Ovary (tissue), 7 donors: ENCODE measurements at regions not wholly inside any gene's neighbourhood (a gene's known extent, or its start where the extent isn't known, plus 50 kb on each side); places are given as distances from the start of the nearest gene placed in this dataset.

Experiments used
- DNase-seq, 5 donors: peaks; one replicate each; pipeline ENCODE4 v3.0.0-alpha.2; 2019 to 2020
- H3K27ac ChIP-seq, 2 donors: fragments of 200-600 bp; one replicate each; pipeline versions ENCODE4 v1.5.1 to v1.8.0; 2019 to 2022
- H3K27me3 ChIP-seq: fragments of 200-600 bp; one replicate; pipeline ENCODE4 v1.8.0; 2022
- H3K36me3 ChIP-seq: fragments of 200-600 bp; sonication (generic); one replicate; pipeline ENCODE4 v1.5.1; 2019
- H3K4me1 ChIP-seq: one replicate; pipeline ENCODE4 v1.8.1; 2013; ENCODE audit warnings: mild to moderate bottlenecking, moderate library complexity; ENCODE audit not compliant: insufficient read depth
- H3K4me3 ChIP-seq: fragments of 200-600 bp; sonication (generic); one replicate; pipeline ENCODE4 v1.5.1; 2017
- H3K9me3 ChIP-seq, 2 donors: fragments of 200-600 bp in 1 of 2; sonication (generic) in 1 of 2; one replicate each; pipeline versions ENCODE4 v1.5.1 to v1.8.1; 2013 to 2019; ENCODE audit warnings: mild to moderate bottlenecking in 1 of 2, moderate library complexity in 1 of 2
- CTCF ChIP-seq, 3 donors: fragments of 450-650 bp in 2 of 3; fragments of 200-600 bp in 1 of 3; IDR thresholded peaks; one replicate each; pipeline versions ENCODE4 v1.5.1 to v1.8.0; 2016 to 2022; ENCODE audit warnings: antibody characterized with exemption in 3 of 3, mild to moderate bottlenecking in 1 of 3
- EP300 ChIP-seq: sonication (generic); formaldehyde crosslinking; IDR thresholded peaks from one replicate; pipeline ENCODE4 v1.6.1; 2017; ENCODE audit warnings: antibody characterized with exemption
- POLR2A ChIP-seq: fragments of 450-650 bp; IDR thresholded peaks from one replicate; pipeline ENCODE4 v1.6.1; 2017; ENCODE audit warnings: antibody characterized with exemption, mild to moderate bottlenecking, moderate library complexity
- WGBS, 3 donors: extraction: QIAGEN DNeasy Blood & Tissue Kit in 1 of 3; methylation state at CpG; one replicate each; pipeline versions ENCODE4 v1.1.5 to v1.1.7; 2013 to 2017; 5-methylcytosine and 5-hydroxymethylcytosine counted together
- intact Hi-C, 4 donors: fragments of 100-400 bp; cut with DNase I; formaldehyde crosslinking; loops; one replicate each; pipeline versions ENCODE4 v1.11.0 to v1.15.1; 2022 to 2023
- donor health status: DM: no; HTN: no; CAD: no; lungs with moderate emphysema.
- donor health status: DM: no; HTN: no; CAD: no.
- donor health status: Bipolar disorder and iron deficiency.
- donor health status: DM: no; HTN: no; CAD: no.
- donor health status: DM: yes; HTN: yes; CAD: no.

GRCh38 chr10:43000651-43001426 is 76.0 kb upstream of the RET start:
- Histone ChIP-seq H3K27ac (no peak overlapping the region), H3K4me3 (no peak overlapping the region), H3K9me3 (no peaks in the 10 kb centered on the region), H3K36me3 (no peaks in the 10 kb centered on the region), H3K27me3 (no peaks in the 10 kb centered on the region), H3K4me1 (no peaks in the 10 kb centered on the region)
- WGBS, 3 donors: 72 to 78% (median 73%) methylated on average over 16 of the region's 16 CpGs
- peak in 1 of 5 donors; percentile 14 for DNase-seq
- TF ChIP-seq POLR2A: no peak
- TF ChIP-seq EP300: no peak
- no peak for TF ChIP-seq CTCF (IDR thresholded peaks at IDR 0.05)
- intact Hi-C loops: no loop called here

GRCh38 chr10:43001427-43001795 is 75.5 kb upstream of the RET start:
- TF ChIP-seq CTCF (IDR thresholded peaks at IDR 0.05) (no peak), POLR2A (no peak), EP300 (no peak)
- H3K4me1 ChIP-seq: no peaks in the 10 kb centered on the region
- intact Hi-C loops: no loop called here
- H3K36me3 ChIP-seq: no peaks in the 10 kb centered on the region
- DNase-seq: no peak
- H3K9me3 ChIP-seq: no peaks in the 10 kb centered on the region
- no peak overlapping the region for H3K27ac ChIP-seq
- no peaks in the 10 kb centered on the region for H3K27me3 ChIP-seq
- whole genome bisulfite sequencing, 3 donors: 90 to 92% (median 90%) methylated on average over 2 to 3 of the region's 3 CpGs
- no peak overlapping the region for H3K4me3 ChIP-seq

GRCh38 chr10:43002596-43002995 is 74.3 kb upstream of the RET start:
- no peaks in the 10 kb centered on the region for H3K27me3 ChIP-seq
- intact Hi-C loops: no loop called here
- TF ChIP-seq CTCF (IDR thresholded peaks at IDR 0.05) (no peak), EP300 (no peak), POLR2A (no peak)
- no peaks in the 10 kb centered on the region for H3K4me1 ChIP-seq
- H3K9me3 ChIP-seq: no peaks in the 10 kb centered on the region
- 35 to 41% (median 37%) methylated on average over 6 of the region's 6 CpGs for WGBS, 3 donors
- no peak for DNase-seq
- no peaks in the 10 kb centered on the region for H3K36me3 ChIP-seq
- no peak overlapping the region for H3K27ac ChIP-seq
- H3K4me3 ChIP-seq: no peak overlapping the region

GRCh38 chr10:43006490-43006889 is 70.4 kb upstream of the RET start:
- WGBS, 3 donors: 71 to 83% (median 83%) methylated on average over 1 of the region's 1 CpG
- H3K27ac ChIP-seq: no peak overlapping the region
- no peaks in the 10 kb centered on the region for H3K27me3 ChIP-seq
- H3K4me3 ChIP-seq: no peak overlapping the region
- H3K36me3 ChIP-seq: no peaks in the 10 kb centered on the region
- DNase-seq: no peak
- H3K9me3 ChIP-seq: no peaks in the 10 kb centered on the region
- intact Hi-C loops: no loop called here
- H3K4me1 ChIP-seq: no peaks in the 10 kb centered on the region
- TF ChIP-seq EP300 (no peak), POLR2A (no peak), CTCF (IDR thresholded peaks at IDR 0.05) (no peak)
